ENCODE measurements at regions not wholly inside any gene's neighbourhood (a gene's known extent, or its start where the extent isn't known, plus 50 kb on each side); places are given as distances from the start of the nearest gene placed in this dataset.

GRCh38 chr13:104295537-104295936 is 1229.3 kb upstream of the SLC10A2 start:
- no peak for TF ChIP-seq CTCF (IDR thresholded peaks at IDR 0.05; ENCODE audit: poor library complexity)
- no peak for TF ChIP-seq EZH2 (IDR thresholded peaks at IDR 0.05; ENCODE audit: borderline replicate concordance)
- TF ChIP-seq EZH2phosphoT487 (IDR thresholded peaks at IDR 0.05; ENCODE audit: low read depth, severe bottlenecking, unreplicated experiment): no peak

Measured in hepatocyte (in vitro differentiated cells).